ENCODE measurements at regions not wholly inside any gene's neighbourhood (a gene's known extent, or its start where the extent isn't known, plus 50 kb on each side); places are given as distances from the start of the nearest gene placed in this dataset.

DNA sequence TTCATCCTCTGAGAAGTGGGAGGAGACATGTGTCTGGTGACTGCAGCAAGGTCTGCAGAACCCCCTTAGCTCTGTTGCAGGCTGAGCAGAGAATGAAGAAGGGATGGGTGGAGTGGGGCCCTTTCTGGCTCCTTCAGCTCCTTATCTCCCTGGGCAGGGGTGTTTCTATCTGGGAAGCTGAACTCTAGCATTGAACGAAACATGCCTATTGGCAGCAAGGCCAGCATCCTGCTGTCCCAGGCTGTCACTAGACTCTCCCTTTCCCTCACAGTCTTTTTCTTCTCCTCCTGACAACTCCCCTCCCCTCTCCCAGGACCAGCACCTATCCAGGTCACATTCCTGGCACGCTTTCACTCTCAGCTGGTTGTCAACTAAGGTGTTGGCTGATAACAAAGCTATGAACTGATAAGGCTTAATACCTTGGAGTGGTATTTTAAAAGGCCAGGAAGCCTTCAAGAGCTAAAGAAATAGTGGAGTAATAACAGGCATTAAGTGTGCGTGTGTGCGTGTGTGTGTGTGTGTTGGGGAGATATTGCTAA, 128.8 kb upstream of the FZD8 start:
- TF ChIP-seq, protein P1, sequence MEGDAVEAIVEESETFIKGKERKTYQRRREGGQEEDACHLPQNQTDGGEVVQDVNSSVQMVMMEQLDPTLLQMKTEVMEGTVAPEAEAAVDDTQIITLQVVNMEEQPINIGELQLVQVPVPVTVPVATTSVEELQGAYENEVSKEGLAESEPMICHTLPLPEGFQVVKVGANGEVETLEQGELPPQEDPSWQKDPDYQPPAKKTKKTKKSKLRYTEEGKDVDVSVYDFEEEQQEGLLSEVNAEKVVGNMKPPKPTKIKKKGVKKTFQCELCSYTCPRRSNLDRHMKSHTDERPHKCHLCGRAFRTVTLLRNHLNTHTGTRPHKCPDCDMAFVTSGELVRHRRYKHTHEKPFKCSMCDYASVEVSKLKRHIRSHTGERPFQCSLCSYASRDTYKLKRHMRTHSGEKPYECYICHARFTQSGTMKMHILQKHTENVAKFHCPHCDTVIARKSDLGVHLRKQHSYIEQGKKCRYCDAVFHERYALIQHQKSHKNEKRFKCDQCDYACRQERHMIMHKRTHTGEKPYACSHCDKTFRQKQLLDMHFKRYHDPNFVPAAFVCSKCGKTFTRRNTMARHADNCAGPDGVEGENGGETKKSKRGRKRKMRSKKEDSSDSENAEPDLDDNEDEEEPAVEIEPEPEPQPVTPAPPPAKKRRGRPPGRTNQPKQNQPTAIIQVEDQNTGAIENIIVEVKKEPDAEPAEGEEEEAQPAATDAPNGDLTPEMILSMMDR (IDR thresholded peaks at IDR 0.05) = no peak
- peak in 4 of 6 donors; percentile 36 to 51 (median 44) for DNase-seq
- Histone ChIP-seq H3K9me3 (no peaks in the 10 kb centered on the region), H3K4me3 (no peak overlapping the region), H3K36me3 (no peaks in the 10 kb centered on the region), H3K4me1 (peaks cover 0 to 10% (median 8%) of the 10 kb centered on the region in 3 donors), H3K27ac (no peak overlapping the region), H3K27me3 (no peaks in the 10 kb centered on the region)
- FAIRE-seq = no peak
- ATAC-seq = peak; percentile 45 to 93 (median 89)
- intact Hi-C loops (cut with DNase I) = no loop called here
- 13 to 18% methylated on average over 4 of the region's 4 CpGs for WGBS, 2 donors

DNA sequence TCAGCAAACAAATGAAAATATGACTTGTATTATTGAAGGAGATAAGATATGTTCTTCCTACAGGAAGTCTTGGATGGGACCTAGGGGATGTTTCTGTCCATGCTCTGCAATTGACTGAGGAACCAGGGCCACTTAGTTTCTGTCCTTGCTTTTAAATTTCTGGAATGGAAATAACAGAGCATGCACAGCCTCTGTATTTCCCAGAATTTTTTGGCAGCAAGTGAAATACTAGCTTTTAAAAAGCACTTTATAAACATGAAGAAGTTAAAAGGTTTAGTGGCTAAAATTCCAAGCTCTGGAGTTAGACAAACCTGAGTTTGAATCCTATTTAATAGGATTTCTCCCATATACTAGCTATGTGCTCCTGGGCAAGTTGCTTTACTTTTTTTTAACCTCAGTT, 127.7 kb upstream of the FZD8 start:
- no peak for ATAC-seq

GRCh38 chr10:35768731-35769130, 126.6 kb upstream of the FZD8 start:
- Histone ChIP-seq H3K4me1 (peaks cover 0 to 10% (median 8%) of the 10 kb centered on the region in 3 donors), H3K27ac (no peak overlapping the region), H3K36me3 (no peaks in the 10 kb centered on the region), H3K4me3 (no peak overlapping the region), H3K27me3 (no peaks in the 10 kb centered on the region), H3K9me3 (no peaks in the 10 kb centered on the region)
- FAIRE-seq (no peak), ATAC-seq (no peak), DNase-seq (no peak)
- TF ChIP-seq, protein P1 (IDR thresholded peaks at IDR 0.05) = no peak
- intact Hi-C loops (cut with DNase I) = no loop called here
- WGBS, 2 donors = 74 to 86% methylated on average over 6 of the region's 6 CpGs

More for the DNA sequence above, 127.7 kb upstream of the FZD8 start:
- FAIRE-seq (no peak), DNase-seq (no peak)
- no peaks in the 10 kb centered on the region for H3K27me3 ChIP-seq
- intact Hi-C loops (cut with DNase I) = no loop called here
- H3K36me3 ChIP-seq = no peaks in the 10 kb centered on the region
- H3K9me3 ChIP-seq = no peaks in the 10 kb centered on the region
- no peak overlapping the region for H3K4me3 ChIP-seq
- H3K27ac ChIP-seq = no peak overlapping the region
- peaks cover 0 to 10% (median 8%) of the 10 kb centered on the region in 3 donors for H3K4me1 ChIP-seq
- TF ChIP-seq, protein P1 (IDR thresholded peaks at IDR 0.05) = no peak

GRCh38 chr10:35768011-35768410, 125.9 kb upstream of the FZD8 start:
- FAIRE-seq = no peak
- intact Hi-C loops (cut with DNase I) = no loop called here

GRCh38 chr10:35765996-35766395, 123.9 kb upstream of the FZD8 start:
- no peaks in the 10 kb centered on the region for H3K36me3 ChIP-seq
- H3K27ac ChIP-seq = no peak overlapping the region
- intact Hi-C loops (cut with DNase I) = no loop called here
- ATAC-seq (no peak), DNase-seq (no peak), FAIRE-seq (no peak)
- WGBS, 2 donors = 93 to 97% methylated on average over 4 of the region's 4 CpGs
- peaks cover 0 to 2% (median 0%) of the 10 kb centered on the region in 3 donors for H3K4me1 ChIP-seq
- H3K9me3 ChIP-seq = no peaks in the 10 kb centered on the region
- no peaks in the 10 kb centered on the region for H3K27me3 ChIP-seq
- TF ChIP-seq, protein P1 (IDR thresholded peaks at IDR 0.05) = no peak
- H3K4me3 ChIP-seq = no peak overlapping the region

More at GRCh38 chr10:35768011-35768410, 125.9 kb upstream of the FZD8 start:
- Histone ChIP-seq H3K9me3 (no peaks in the 10 kb centered on the region), H3K27ac (no peak overlapping the region), H3K4me1 (peaks cover 0 to 10% (median 8%) of the 10 kb centered on the region in 3 donors), H3K36me3 (no peaks in the 10 kb centered on the region), H3K27me3 (no peaks in the 10 kb centered on the region), H3K4me3 (no peak overlapping the region)
- DNase-seq (no peak), ATAC-seq (no peak)
- WGBS, 2 donors = 78 to 82% methylated on average over 5 of the region's 5 CpGs
- TF ChIP-seq, protein P1 (IDR thresholded peaks at IDR 0.05) = no peak
